ENCODE measurements at regions not wholly inside any gene's neighbourhood (a gene's known extent, or its start where the extent isn't known, plus 50 kb on each side); places are given as distances from the start of the nearest gene placed in this dataset.

- Histone ChIP-seq H3K9me1 (ENCODE audit: control insufficient read depth, insufficient read depth, low read length) (no peaks in the 10 kb centered on the region), H3K36me3 (ENCODE audit: control insufficient read depth, insufficient read depth, low read length) (no peaks in the 10 kb centered on the region), H3K9me3 (replicated peaks; ENCODE audit: control insufficient read depth, insufficient read depth, low read depth, low read length) (no peaks in the 10 kb centered on the region), H3K4me1 (replicated peaks in 1 of 2; ENCODE audit: control insufficient read depth in 2 of 2, insufficient read depth in 2 of 2, low read length in 2 of 2) (no peaks in the 10 kb centered on the region; a peak in 1 of 5 replicates), H3K79me2 (ENCODE audit: control insufficient read depth, insufficient read depth, low read length) (no peaks in the 10 kb centered on the region), H3K27ac (ENCODE audit: extremely low read depth, low read depth, low read length) (no peak overlapping the region), H3K27me3 (ENCODE audit: control insufficient read depth in 2 of 2, insufficient read depth in 2 of 2, low read length in 2 of 2) (no peaks in the 10 kb centered on the region), H3K9ac (ENCODE audit: insufficient read depth in 1 of 2, low read depth in 2 of 2, low read length in 2 of 2) (no peak overlapping the region), H3K4me2 (ENCODE audit: insufficient read depth, low read length) (no peak overlapping the region), H2AFZ (ENCODE audit: low read depth, low read length) (no peak overlapping the region), H3K4me3 (no peak overlapping the region), H4K20me1 (replicated peaks; ENCODE audit: control insufficient read depth, insufficient read depth, low read length) (no peaks in the 10 kb centered on the region)
- no peak for ATAC-seq
- no peak for DNase-seq (ENCODE audit: extremely low read depth in 1 of 4, low spot score in 3 of 4)
- ChIA-PET CTCF (ENCODE audit: low intra/inter-chr PET ratio) (no interaction called here), POLR2A (no interaction called here)
- TF ChIP-seq ZFP91 (CRISPR knock-in tag; IDR thresholded peaks at IDR 0.05) (no peak), CREBBP (IDR thresholded peaks at IDR 0.05; ENCODE audit: low read depth, low read length) (no peak), L3MBTL2 (IDR thresholded peaks at IDR 0.05) (no peak), KLF6 (CRISPR knock-in tag; IDR thresholded peaks at IDR 0.05; ENCODE audit: borderline replicate concordance) (no peak), MTF1 (CRISPR knock-in tag; IDR thresholded peaks at IDR 0.05; ENCODE audit: borderline replicate concordance) (no peak), GTF2B (IDR thresholded peaks at IDR 0.05; ENCODE audit: extremely low read depth, insufficient read length) (no peak), RCOR1 (IDR thresholded peaks at IDR 0.05; ENCODE audit: borderline replicate concordance in 1 of 2, low read depth in 2 of 2, low read length in 2 of 2) (no peak), POLR3A (IDR thresholded peaks at IDR 0.05; ENCODE audit: borderline replicate concordance, extremely low read depth, insufficient read depth, insufficient read length) (no peak), ZNF175 (CRISPR knock-in tag; IDR thresholded peaks at IDR 0.05; ENCODE audit: low read depth) (no peak), KDM4B (IDR thresholded peaks at IDR 0.05; ENCODE audit: borderline replicate concordance in 2 of 2, low read depth in 1 of 2) (no peak), HLTF (IDR thresholded peaks at IDR 0.05) (no peak), HDAC2 (IDR thresholded peaks at IDR 0.05) (no peak), PTTG1 (tag; IDR thresholded peaks at IDR 0.05; ENCODE audit: low read depth) (no peak), GABPB1 (CRISPR knock-in tag; IDR thresholded peaks at IDR 0.05) (no peak)
- no TSS peak for BruUV-seq (replicated peaks)
- no peak for FAIRE-seq
- in situ Hi-C loops (cut with MboI) = no loop called here
- 28% methylated on average over 4 of the region's 4 CpGs for WGBS (ENCODE audit: insufficient coverage, low coverage, missing lambda C conversion rate)
- intact Hi-C loops (cut with micrococcal nuclease) = no loop called here
Measured at GRCh38 chrX:121120690-121121605, 73.5 kb downstream of the GLUD2 start.

Measured in K562 (cell line).